Smooth muscle cell of the brain vasculature (primary cell): ENCODE measurements at regions not wholly inside any gene's neighbourhood (a gene's known extent, or its start where the extent isn't known, plus 50 kb on each side); places are given as distances from the start of the nearest gene placed in this dataset.
A peak's percentile ranks its signal among the peaks of the same experiment; 100 is the strongest.
"Not testable (repeated sequence)": the region's sequence is repeated elsewhere in the genome, so short reads cannot be mapped to it uniquely, and the experiment has no call there.

Source experiments
- DNase-seq: peaks from one replicate; pipeline ENCODE4 v3.0.0-alpha.2; 2012; ENCODE audit warnings: low read depth, low spot score

DNA sequence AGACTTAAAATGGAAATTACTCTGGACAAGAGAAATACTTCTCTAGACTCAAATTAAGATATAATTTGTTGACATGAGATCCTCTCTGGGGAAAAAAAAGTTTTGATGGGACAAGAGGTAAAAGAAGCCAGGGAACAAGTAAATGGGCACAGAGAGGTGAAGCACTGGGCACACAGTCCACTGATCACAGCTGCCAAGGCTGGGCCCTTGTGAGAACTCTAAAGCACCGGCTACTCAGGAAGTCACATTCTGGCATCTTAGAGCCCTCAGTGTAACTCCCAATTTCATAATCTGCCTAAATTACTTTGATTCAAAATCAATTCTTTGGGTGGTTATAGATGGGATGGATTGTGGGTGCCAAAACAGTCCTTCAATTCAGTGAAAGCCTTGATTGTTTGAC lies 123.2 kb upstream of the CACNA2D1 start:
- no peak for DNase-seq

- peak; percentile 18 for DNase-seq
Observed at GRCh38 chr7:82562716-82563404, 119.3 kb upstream of the CACNA2D1 start.

- no peak for DNase-seq
Observed at GRCh38 chr7:82559193-82559805, 115.7 kb upstream of the CACNA2D1 start.

- DNase-seq: no peak
Observed at GRCh38 chr7:82549616-82550285, 106.2 kb upstream of the CACNA2D1 start.

DNA sequence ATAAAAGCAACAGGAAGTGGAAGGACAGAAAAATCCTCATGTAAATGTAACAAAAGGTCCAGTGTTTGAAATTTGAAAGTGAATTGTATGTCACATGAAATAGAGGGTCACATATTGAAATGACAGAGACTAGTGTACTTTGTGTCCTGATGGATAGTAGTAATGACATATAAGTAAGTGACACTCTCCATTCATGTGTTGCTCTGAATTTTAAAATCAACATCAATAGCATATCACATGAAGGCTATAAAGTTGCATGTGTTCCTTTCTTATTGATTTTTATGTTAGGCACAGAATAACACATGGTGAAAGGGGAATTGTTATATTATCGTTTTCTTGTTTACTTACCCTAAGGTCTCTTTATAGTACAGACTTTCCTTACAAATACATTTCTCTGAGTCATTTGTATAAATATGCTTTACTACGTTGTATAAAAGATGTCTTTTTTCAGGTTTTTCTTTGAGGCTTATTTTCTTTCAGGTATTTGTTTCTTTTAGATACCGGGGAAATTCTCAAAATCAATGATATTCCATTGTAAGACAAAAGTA lies 104.6 kb upstream of the CACNA2D1 start:
- no peak for DNase-seq

GRCh38 chr7:82542665-82543064 lies 99.1 kb upstream of the CACNA2D1 start:
- no peak for DNase-seq

- DNase-seq: no peak
Observed at GRCh38 chr7:82539969-82540368, 96.4 kb upstream of the CACNA2D1 start.

DNA sequence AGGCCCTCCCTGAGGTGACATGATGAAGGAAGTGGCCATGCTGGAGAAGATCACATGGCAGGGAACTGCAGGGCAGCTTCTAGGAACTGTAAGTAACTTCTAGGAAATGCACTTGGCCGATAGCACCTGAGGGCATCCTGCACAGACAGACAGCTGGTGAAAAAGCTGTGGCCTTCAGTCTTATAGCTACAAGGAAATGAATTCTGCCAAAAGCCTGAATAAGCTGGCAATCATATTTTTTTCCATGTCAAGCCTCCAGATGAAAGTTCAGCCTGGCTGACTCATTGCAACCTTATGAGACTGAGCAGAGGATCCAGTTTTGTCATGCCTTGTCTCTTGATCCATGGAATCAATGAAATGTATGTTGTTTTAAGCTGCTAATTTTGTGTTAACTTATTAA lies 91.1 kb upstream of the CACNA2D1 start:
- no peak for DNase-seq

GRCh38 chr7:82530361-82530760 lies 86.8 kb upstream of the CACNA2D1 start:
- DNase-seq: no peak

DNA sequence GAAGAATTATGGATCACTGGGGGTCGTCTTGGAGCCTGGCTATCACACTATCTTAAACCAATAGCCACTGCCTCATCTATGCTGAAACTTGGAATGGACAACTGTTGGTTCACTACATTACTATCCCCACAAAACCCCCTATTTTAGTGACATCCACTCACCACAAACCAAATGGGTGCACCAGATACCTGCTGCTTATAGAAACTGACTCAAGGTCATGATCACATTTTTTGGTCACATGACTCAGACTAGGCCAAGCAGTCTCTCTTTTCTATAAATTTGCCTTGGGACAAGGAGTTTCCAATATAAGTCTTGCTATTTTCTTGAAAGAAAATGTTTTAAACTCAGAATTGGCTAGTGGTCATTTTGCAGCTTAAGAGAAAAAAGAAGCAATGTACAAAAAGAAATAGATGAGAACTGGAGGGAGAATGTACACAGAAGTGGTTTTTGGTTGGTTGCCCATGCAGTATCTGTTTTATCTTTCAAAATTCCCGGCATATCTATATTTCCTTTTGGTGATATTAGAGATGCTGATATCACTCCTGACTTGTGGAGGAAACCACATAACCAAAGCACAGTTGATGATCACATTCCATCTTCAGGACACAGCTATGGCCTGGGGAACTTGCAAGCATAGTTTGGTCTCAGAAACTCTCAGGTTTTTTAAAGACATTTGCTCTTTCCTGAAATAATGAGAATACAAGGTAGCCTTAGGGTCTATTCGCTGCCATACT lies 85.2 kb upstream of the CACNA2D1 start:
- no peak for DNase-seq

- DNase-seq: no peak
Observed at GRCh38 chr7:82527851-82528250, 84.3 kb upstream of the CACNA2D1 start.

GRCh38 chr7:82521906-82522445 lies 78.4 kb upstream of the CACNA2D1 start:
- no peak for DNase-seq

GRCh38 chr7:82517050-82517449 lies 73.5 kb upstream of the CACNA2D1 start:
- no peak for DNase-seq

DNA sequence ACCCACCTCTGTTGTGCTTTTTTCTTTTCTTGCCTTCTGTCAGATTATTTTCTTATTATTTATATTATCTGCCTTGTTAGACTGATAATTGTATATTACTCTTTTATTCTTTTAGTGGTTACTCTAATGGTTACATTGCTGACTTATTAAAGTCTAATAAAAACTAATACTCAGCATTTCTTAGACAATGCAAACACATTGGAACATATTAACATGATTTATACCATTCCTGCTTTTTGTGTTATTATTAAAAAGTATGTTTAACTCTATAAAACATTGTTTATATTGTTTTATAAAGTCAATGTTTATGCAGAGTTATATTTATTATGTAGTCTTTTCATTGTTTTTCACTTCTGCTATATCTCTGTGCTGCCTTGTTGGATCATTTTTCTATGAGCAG lies 68.0 kb upstream of the CACNA2D1 start:
- no peak for DNase-seq

DNA sequence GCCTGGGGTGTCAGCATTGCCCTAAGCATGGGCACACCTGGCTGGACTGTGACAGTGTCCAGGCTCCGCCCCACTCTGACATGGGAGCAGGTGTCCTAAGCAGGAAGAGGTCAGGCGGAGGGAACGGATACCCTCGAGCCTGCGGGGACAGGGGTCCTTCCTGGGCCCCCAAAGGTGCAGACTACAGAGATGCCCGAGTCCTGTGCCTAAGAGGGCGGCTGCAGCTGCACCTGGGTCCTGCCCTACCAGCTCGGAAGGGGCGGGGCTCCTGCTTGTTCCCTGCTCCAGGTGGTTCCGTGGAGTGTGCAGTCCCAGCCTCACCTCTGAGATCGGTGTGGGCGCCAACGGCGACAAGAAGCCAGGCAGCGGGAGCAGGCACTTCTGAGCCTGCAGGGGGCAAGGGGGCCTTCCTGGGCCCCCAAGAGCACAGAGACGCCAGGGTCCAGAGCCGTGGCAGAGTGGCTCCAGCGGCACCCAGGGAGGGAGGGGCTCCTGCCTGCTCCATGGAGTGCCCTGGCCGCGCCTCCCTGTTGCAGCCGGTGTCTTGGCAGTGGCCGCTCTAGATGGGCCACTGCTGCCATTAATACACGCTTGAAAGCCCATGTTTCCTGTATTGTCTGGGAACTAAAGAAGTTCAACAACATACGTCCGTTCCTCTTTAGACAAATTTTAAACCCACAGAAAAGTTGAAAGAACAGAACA lies 64.5 kb upstream of the CACNA2D1 start:
- no peak for DNase-seq

GRCh38 chr7:82507365-82507975 lies 63.9 kb upstream of the CACNA2D1 start:
- DNase-seq: no peak

GRCh38 chr7:82506702-82507101 lies 63.1 kb upstream of the CACNA2D1 start:
- no peak for DNase-seq

DNA sequence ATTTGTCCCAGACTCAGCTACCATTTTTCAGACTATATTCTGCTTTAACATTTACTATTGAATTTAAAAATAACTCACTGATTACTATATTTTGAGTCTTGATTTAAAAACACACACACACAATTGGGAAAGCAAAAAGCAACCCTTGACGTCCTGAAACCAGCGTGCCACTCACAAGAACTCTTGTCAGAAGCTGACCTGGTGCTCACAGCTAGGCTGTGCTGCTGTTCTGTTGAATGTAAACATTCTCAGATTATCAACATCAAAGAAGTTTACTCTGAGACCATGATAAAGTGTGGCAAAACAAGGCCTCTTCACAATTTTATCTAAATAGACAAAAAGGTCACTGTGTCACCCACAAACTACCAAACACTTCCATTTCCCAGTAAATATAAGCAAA lies 62.6 kb upstream of the CACNA2D1 start:
- no peak for DNase-seq

- DNase-seq: no peak
Observed at GRCh38 chr7:82501346-82501745, 57.8 kb upstream of the CACNA2D1 start.

DNA sequence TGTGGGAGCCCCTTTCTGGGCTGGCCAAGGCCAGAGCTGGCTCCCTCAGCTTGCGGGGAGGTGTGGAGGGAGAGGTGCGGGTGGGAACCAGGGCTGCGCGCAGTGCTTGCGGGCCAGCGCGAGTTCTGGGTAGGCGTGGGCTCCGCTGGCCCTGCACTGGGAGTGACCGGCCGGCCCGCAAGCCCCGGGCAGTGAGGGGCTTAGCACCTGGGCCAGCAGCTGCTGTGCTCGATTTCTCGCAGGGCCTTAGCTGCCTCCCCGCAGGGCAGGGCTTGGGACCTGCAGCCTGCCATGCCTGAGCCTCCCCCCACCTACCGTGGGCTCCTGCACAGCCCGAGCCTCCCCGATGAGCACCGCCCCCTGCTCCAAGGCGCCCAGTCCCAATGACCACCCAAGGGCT lies 56.0 kb upstream of the CACNA2D1 start:
- not testable (repeated sequence) for DNase-seq

DNA sequence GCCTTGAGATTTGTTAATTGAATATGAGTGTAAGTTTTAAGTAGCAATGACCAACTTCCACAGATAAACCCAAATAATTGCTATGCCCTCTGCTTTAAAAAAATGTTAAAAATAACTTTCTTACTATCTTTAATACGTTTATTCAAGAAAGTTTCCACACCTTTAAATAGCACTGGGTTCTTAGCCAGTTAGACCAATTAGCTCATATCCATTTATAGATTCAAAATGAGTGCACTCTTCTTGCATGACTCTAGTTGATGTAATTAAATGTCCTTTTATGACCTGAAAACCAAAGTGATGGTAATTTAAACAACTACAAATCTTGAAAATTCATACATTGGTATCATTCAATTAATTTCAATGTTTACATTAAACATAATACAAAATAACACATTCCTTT lies 50.8 kb upstream of the CACNA2D1 start:
- no peak for DNase-seq
